Trophoblast cell (in vitro differentiated cells and primary cell): ENCODE measurements at regions not wholly inside any gene's neighbourhood (a gene's known extent, or its start where the extent isn't known, plus 50 kb on each side); places are given as distances from the start of the nearest gene placed in this dataset.

Experiments
- DNase-seq, 2 donors: peaks; one replicate each; pipeline ENCODE4 v3.0.0-alpha.2; 2016
- H2AFZ ChIP-seq: 2 replicates; pipeline ENCODE4 v1.6.1; 2013; ENCODE audit warnings: low read length, moderate library complexity, mild to moderate bottlenecking; ENCODE audit not compliant: insufficient read depth, poor library complexity
- H2AK5ac ChIP-seq: 2 replicates; pipeline ENCODE4 v1.6.1; 2013; ENCODE audit warnings: mild to moderate bottlenecking, low read length
- H2BK120ac ChIP-seq: 2 replicates; pipeline ENCODE4 v1.6.1; 2013; ENCODE audit warnings: low read length, mild to moderate bottlenecking, moderate library complexity; ENCODE audit not compliant: insufficient read depth, poor library complexity
- H2BK12ac ChIP-seq: 2 replicates; pipeline ENCODE4 v1.6.1; 2013; ENCODE audit warnings: mild to moderate bottlenecking, low read length, moderate library complexity
- H2BK5ac ChIP-seq: 2 replicates; pipeline ENCODE4 v1.6.1; 2013; ENCODE audit warnings: low read length, low read depth, moderate library complexity, mild to moderate bottlenecking; ENCODE audit not compliant: poor library complexity
- H3K14ac ChIP-seq: 2 replicates; pipeline ENCODE4 v1.6.1; 2013; ENCODE audit warnings: mild to moderate bottlenecking, low read length
- H3K18ac ChIP-seq: 2 replicates; pipeline ENCODE4 v1.6.1; 2013; ENCODE audit warnings: mild to moderate bottlenecking, low read length
- H3K23ac ChIP-seq: 2 replicates; pipeline ENCODE4 v1.6.1; 2013; ENCODE audit warnings: low read length
- H3K27ac ChIP-seq: 2 replicates; pipeline ENCODE4 v1.5.1; 2013; ENCODE audit warnings: low read depth, mild to moderate bottlenecking, inconsistent platforms, low read length, moderate library complexity
- H3K27me3 ChIP-seq: 2 replicates; pipeline ENCODE4 v1.6.1; 2013; ENCODE audit warnings: inconsistent platforms, mild to moderate bottlenecking, low read length, moderate library complexity; ENCODE audit not compliant: insufficient read depth
- H3K36me3 ChIP-seq, 2 experiments: 1 replicate in 1 of 2; 2 replicates in 1 of 2; pipeline ENCODE4 v1.6.1; 2013; ENCODE audit warnings: low read length in 2 of 2, mild to moderate bottlenecking in 2 of 2, moderate library complexity in 1 of 2; ENCODE audit not compliant: insufficient read depth in 2 of 2, control insufficient read depth in 1 of 2
- H3K4ac ChIP-seq: 2 replicates; pipeline ENCODE4 v1.6.1; 2013; ENCODE audit warnings: low read depth, mild to moderate bottlenecking, low read length, moderate library complexity
- H3K4me1 ChIP-seq, 2 experiments: 1 replicate in 1 of 2; 2 replicates in 1 of 2; pipeline ENCODE4 v1.6.1; 2013; ENCODE audit warnings: low read length in 2 of 2, mild to moderate bottlenecking in 2 of 2, moderate library complexity in 1 of 2; ENCODE audit not compliant: insufficient read depth in 2 of 2, control insufficient read depth in 1 of 2
- H3K4me2 ChIP-seq: 2 replicates; pipeline ENCODE4 v1.6.1; 2013; ENCODE audit warnings: inconsistent platforms, mild to moderate bottlenecking, low read length, moderate library complexity
- H3K4me3 ChIP-seq: 2 replicates; pipeline ENCODE4 v1.5.1; 2013; ENCODE audit warnings: mild to moderate bottlenecking, low read depth, low read length, inconsistent platforms
- H3K79me1 ChIP-seq: one replicate; pipeline ENCODE4 v1.6.1; 2013; ENCODE audit warnings: low read length
- H3K79me2 ChIP-seq: 2 replicates; pipeline ENCODE4 v1.6.1; 2013; ENCODE audit warnings: low read length, mild to moderate bottlenecking; ENCODE audit not compliant: control insufficient read depth, insufficient read depth, poor library complexity
- H3K9ac ChIP-seq: 2 replicates; pipeline ENCODE4 v1.6.1; 2013; ENCODE audit warnings: mild to moderate bottlenecking, low read length
- H3K9me3 ChIP-seq: 2 replicates; pipeline ENCODE4 v1.6.1; 2013; ENCODE audit warnings: low read depth, mild to moderate bottlenecking, control low read depth, inconsistent platforms, low read length; ENCODE audit not compliant: insufficient read depth
- H4K12ac ChIP-seq: 2 replicates; pipeline ENCODE4 v1.6.1; 2013; ENCODE audit warnings: low read depth, mild to moderate bottlenecking, low read length, moderate library complexity
- H4K8ac ChIP-seq: 2 replicates; pipeline ENCODE4 v1.6.1; 2013; ENCODE audit warnings: low read depth, mild to moderate bottlenecking, low read length, moderate library complexity
- H4K91ac ChIP-seq: one replicate; pipeline ENCODE4 v1.6.1; 2013; ENCODE audit warnings: low read depth, mild to moderate bottlenecking, low read length, moderate library complexity
- WGBS: extraction: QIAGEN DNeasy Blood & Tissue Kit; methylation state at CpG from one replicate; pipeline ENCODE4 v1.1.7; 2013; ENCODE audit warnings: missing lambda C conversion rate; ENCODE audit not compliant: insufficient read length, insufficient coverage; ENCODE audit errors: extremely low coverage; 5-methylcytosine and 5-hydroxymethylcytosine counted together

- no CpG with 5 or more reads among the region's 5 CpGs for WGBS
- Histone ChIP-seq H4K12ac (no peak overlapping the region), H4K8ac (no peak overlapping the region), H2BK5ac (no peak overlapping the region), H3K27ac (no peak overlapping the region), H2AFZ (no peak overlapping the region), H2AK5ac (no peak overlapping the region), H3K23ac (no peak overlapping the region), H3K4me1 (peaks cover 7 to 14% of the 10 kb centered on the region in 2 experiments), H3K4ac (no peak overlapping the region), H2BK120ac (no peak overlapping the region), H3K9ac (no peak overlapping the region), H3K14ac (no peak overlapping the region), H3K79me2 (no peaks in the 10 kb centered on the region), H3K27me3 (peaks cover 2% of the 10 kb centered on the region), H3K4me3 (no peak overlapping the region), H3K18ac (no peak overlapping the region), H3K79me1 (peaks cover 1% of the 10 kb centered on the region), H4K91ac (no peak overlapping the region), H3K4me2 (no peak overlapping the region), H3K36me3 (no peaks in the 10 kb centered on the region), H2BK12ac (no peak overlapping the region), H3K9me3 (peaks cover 2% of the 10 kb centered on the region)
- DNase-seq, result no peak
These were observed 111.8 kb upstream of the TLE3 start for GRCh38 chr15:70209499-70209898.

- Histone ChIP-seq H2BK5ac (no peak overlapping the region), H3K9me3 (no peaks in the 10 kb centered on the region), H2BK12ac (no peak overlapping the region), H3K36me3 (no peaks in the 10 kb centered on the region), H2BK120ac (no peak overlapping the region), H3K18ac (no peak overlapping the region), H3K4ac (no peak overlapping the region), H3K27ac (no peak overlapping the region), H2AK5ac (no peak overlapping the region), H3K4me3 (no peak overlapping the region), H3K9ac (no peak overlapping the region), H3K79me2 (no peaks in the 10 kb centered on the region), H3K79me1 (no peaks in the 10 kb centered on the region), H3K14ac (no peak overlapping the region), H3K27me3 (peaks cover 2% of the 10 kb centered on the region), H4K91ac (no peak overlapping the region), H3K4me2 (no peak overlapping the region), H3K23ac (no peak overlapping the region), H2AFZ (no peak overlapping the region), H4K8ac (no peak overlapping the region), H4K12ac (no peak overlapping the region), H3K4me1 (peaks cover 4 to 7% of the 10 kb centered on the region in 2 experiments)
- no CpG with 5 or more reads among the region's 3 CpGs for WGBS
- DNase-seq, result no peak
These were observed 110.6 kb upstream of the TLE3 start for GRCh38 chr15:70208332-70208731.

GRCh38 chr15:70206668-70207067 lies 109.0 kb upstream of the TLE3 start:
- H3K27me3 ChIP-seq, result peaks cover 2% of the 10 kb centered on the region
- H3K23ac ChIP-seq, result no peak overlapping the region
- no peak overlapping the region for H3K4ac ChIP-seq
- H2AFZ ChIP-seq, result no peak overlapping the region
- H4K8ac ChIP-seq, result no peak overlapping the region
- H4K91ac ChIP-seq, result no peak overlapping the region
- H3K36me3 ChIP-seq, result no peaks in the 10 kb centered on the region
- H3K18ac ChIP-seq, result no peak overlapping the region
- no peaks in the 10 kb centered on the region for H3K9me3 ChIP-seq
- DNase-seq, result no peak
- H2BK120ac ChIP-seq, result no peak overlapping the region
- H3K79me1 ChIP-seq, result no peaks in the 10 kb centered on the region
- H2AK5ac ChIP-seq, result no peak overlapping the region
- H3K27ac ChIP-seq, result no peak overlapping the region
- no peaks in the 10 kb centered on the region for H3K4me1 ChIP-seq
- no peak overlapping the region for H3K14ac ChIP-seq
- H2BK12ac ChIP-seq, result no peak overlapping the region
- no peak overlapping the region for H2BK5ac ChIP-seq
- WGBS, result 100% methylated on average over 1 of the region's 5 CpGs
- no peaks in the 10 kb centered on the region for H3K79me2 ChIP-seq
- H3K9ac ChIP-seq, result no peak overlapping the region
- no peak overlapping the region for H4K12ac ChIP-seq
- no peak overlapping the region for H3K4me3 ChIP-seq
- H3K4me2 ChIP-seq, result no peak overlapping the region

- H4K12ac ChIP-seq, result no peak overlapping the region
- no peak overlapping the region for H2BK12ac ChIP-seq
- H2BK120ac ChIP-seq, result no peak overlapping the region
- H3K14ac ChIP-seq, result no peak overlapping the region
- H3K9ac ChIP-seq, result no peak overlapping the region
- no peaks in the 10 kb centered on the region for H3K36me3 ChIP-seq
- no peak overlapping the region for H4K8ac ChIP-seq
- no peak overlapping the region for H2AFZ ChIP-seq
- no peak for DNase-seq
- no peak overlapping the region for H2AK5ac ChIP-seq
- H3K4ac ChIP-seq, result no peak overlapping the region
- H3K4me3 ChIP-seq, result no peak overlapping the region
- H2BK5ac ChIP-seq, result no peak overlapping the region
- no peak overlapping the region for H3K23ac ChIP-seq
- H3K18ac ChIP-seq, result no peak overlapping the region
- no peaks in the 10 kb centered on the region for H3K79me1 ChIP-seq
- WGBS, result no CpG with 5 or more reads among the region's 1 CpG
- H3K79me2 ChIP-seq, result no peaks in the 10 kb centered on the region
- peaks cover 2% of the 10 kb centered on the region for H3K27me3 ChIP-seq
- no peak overlapping the region for H4K91ac ChIP-seq
- no peak overlapping the region for H3K27ac ChIP-seq
- H3K9me3 ChIP-seq, result no peaks in the 10 kb centered on the region
- no peak overlapping the region for H3K4me2 ChIP-seq
- H3K4me1 ChIP-seq, result peaks cover 0 to 4% of the 10 kb centered on the region in 2 experiments
These were observed 106.9 kb upstream of the TLE3 start for GRCh38 chr15:70204652-70205051.
